ENCODE measurements at regions not wholly inside any gene's neighbourhood (a gene's known extent, or its start where the extent isn't known, plus 50 kb on each side); places are given as distances from the start of the nearest gene placed in this dataset.

- DNase-seq (ENCODE audit: low spot score): no peak
- TF ChIP-seq RXRB (CRISPR knock-in tag; IDR thresholded peaks at IDR 0.05; ENCODE audit: borderline replicate concordance) (no peak), ZBTB1 (CRISPR knock-in tag; IDR thresholded peaks at IDR 0.05; ENCODE audit: borderline replicate concordance) (no peak)
- no peaks in the 10 kb centered on the region for H3K9me3 ChIP-seq (ENCODE audit: low read length)
- BruUV-seq (replicated peaks): no TSS peak
- no peaks in the 10 kb centered on the region for H3K36me3 ChIP-seq (replicated peaks in 1 of 2; ENCODE audit: control insufficient read depth in 1 of 2, insufficient read depth in 2 of 2, low read length in 2 of 2)
- no peak overlapping the region for H3K9ac ChIP-seq (ENCODE audit: insufficient read depth, low read depth, low read length)
- no peaks in the 10 kb centered on the region; a peak in 1 of 5 replicates for H3K27me3 ChIP-seq (ENCODE audit: control insufficient read depth in 1 of 2, insufficient read depth in 2 of 2, low read length in 2 of 2)
- WGBS (ENCODE audit: low lambda C conversion rate): 69% methylated on average over 3 of the region's 3 CpGs
- intact Hi-C loops (cut with micrococcal nuclease; ENCODE audit: unreplicated experiment) (loop anchor here (5.0 kb wide), 1 partner anchor 42 kb away; no protein-coding TSS in a partner anchor), in situ Hi-C loops (cut with HindIII; ENCODE audit: extremely low pct_ligation_motif_present, low pct_unique_long_range_greater_than_20kb) (no loop called here)
- H3K4me1 ChIP-seq (ENCODE audit: insufficient read depth, low read length): peaks cover 28% of the 10 kb centered on the region
- POLR2A ChIA-PET: interaction anchor here (1.5 kb wide), 1 partner anchor 43 kb away, joined by 3 read pairs; no protein-coding TSS in a partner anchor
- ATAC-seq: no peak
- FAIRE-seq: no peak
- no peaks in the 10 kb centered on the region for H3K79me2 ChIP-seq (ENCODE audit: insufficient read depth, low read length)
- H3K4me3 ChIP-seq (replicated peaks in 1 of 3; ENCODE audit: insufficient read depth in 1 of 3, low read depth in 2 of 3, low read length in 3 of 3): no peak overlapping the region
- no peak overlapping the region for H3K4me2 ChIP-seq (ENCODE audit: low read depth, low read length)
- H2AFZ ChIP-seq (ENCODE audit: low read length): no peak overlapping the region
- H3K27ac ChIP-seq (ENCODE audit: extremely low read length, insufficient read depth, low read length): no peak overlapping the region
- no peaks in the 10 kb centered on the region for H4K20me1 ChIP-seq (ENCODE audit: insufficient read depth, low read length)
- CTCF ChIA-PET (ENCODE audit: low intra/inter-chr PET ratio, low total read pairs): no interaction called here
Observed at GRCh38 chr14:34374998-34375740, 86.9 kb downstream of the SPTSSA start.

DNA sequence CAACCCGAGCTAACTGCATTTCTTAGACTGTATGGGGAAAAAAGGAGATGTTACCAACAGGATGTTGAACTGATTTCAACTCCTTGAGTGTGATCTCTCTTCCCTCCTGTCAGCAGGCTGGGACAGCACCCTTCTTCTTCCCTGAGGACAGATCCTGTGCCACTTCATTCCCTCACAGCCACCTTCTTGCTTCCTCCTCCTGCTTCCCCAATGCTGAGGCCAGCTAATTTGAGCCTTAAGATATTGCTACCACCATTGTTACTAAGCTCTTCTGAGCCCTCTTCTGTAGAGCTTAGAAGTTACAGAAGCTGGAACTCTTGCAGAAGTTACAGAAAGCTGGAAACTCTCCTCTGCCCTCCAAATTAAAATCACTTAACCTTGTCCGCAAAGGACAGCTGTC, 88.8 kb downstream of the SPTSSA start:
- H3K4me1 ChIP-seq (ENCODE audit: insufficient read depth, low read length): peaks cover 26% of the 10 kb centered on the region
- intact Hi-C loops (cut with micrococcal nuclease; ENCODE audit: unreplicated experiment) (no loop called here), in situ Hi-C loops (cut with HindIII; ENCODE audit: extremely low pct_ligation_motif_present, low pct_unique_long_range_greater_than_20kb) (no loop called here)
- H3K27me3 ChIP-seq (ENCODE audit: control insufficient read depth in 1 of 2, insufficient read depth in 2 of 2, low read length in 2 of 2): no peaks in the 10 kb centered on the region; a peak in 1 of 5 replicates
- ATAC-seq: no peak; the same call in 2 of the 3 replicates
- ChIA-PET CTCF (ENCODE audit: low intra/inter-chr PET ratio, low total read pairs) (no interaction called here), POLR2A (interaction anchor here (1.2 to 1.7 kb wide), 2 partner anchors 79 to 88 kb away, joined by 5 read pairs; no protein-coding TSS in a partner anchor)
- BruUV-seq (replicated peaks): no TSS peak
- no peak overlapping the region for H3K9ac ChIP-seq (ENCODE audit: insufficient read depth, low read depth, low read length)
- H4K20me1 ChIP-seq (ENCODE audit: insufficient read depth, low read length): no peaks in the 10 kb centered on the region
- no peak overlapping the region for H3K4me3 ChIP-seq (replicated peaks in 1 of 3; ENCODE audit: insufficient read depth in 1 of 3, low read depth in 2 of 3, low read length in 3 of 3)
- no peak overlapping the region for H3K4me2 ChIP-seq (ENCODE audit: low read depth, low read length)
- 44% methylated on average over 2 of the region's 2 CpGs for WGBS (ENCODE audit: low lambda C conversion rate)
- no peaks in the 10 kb centered on the region for H3K79me2 ChIP-seq (ENCODE audit: insufficient read depth, low read length)
- no peak overlapping the region for H2AFZ ChIP-seq (ENCODE audit: low read length)
- no peaks in the 10 kb centered on the region for H3K36me3 ChIP-seq (replicated peaks in 1 of 2; ENCODE audit: control insufficient read depth in 1 of 2, insufficient read depth in 2 of 2, low read length in 2 of 2)
- FAIRE-seq: no peak
- H3K9me3 ChIP-seq (ENCODE audit: low read length): no peaks in the 10 kb centered on the region
- no peak for DNase-seq (ENCODE audit: low spot score)
- no peak overlapping the region for H3K27ac ChIP-seq (ENCODE audit: extremely low read length, insufficient read depth, low read length)
- TF ChIP-seq ZNF878 (CRISPR knock-in tag; IDR thresholded peaks at IDR 0.05) (no peak), ZNF749 (CRISPR knock-in tag; IDR thresholded peaks at IDR 0.05; ENCODE audit: borderline replicate concordance) (no peak), ZGPAT (CRISPR knock-in tag; IDR thresholded peaks at IDR 0.05) (no peak), ZBTB3 (CRISPR knock-in tag; IDR thresholded peaks at IDR 0.05; ENCODE audit: borderline replicate concordance, low read depth) (no peak), KIAA2018 (CRISPR knock-in tag; IDR thresholded peaks at IDR 0.05; ENCODE audit: borderline replicate concordance) (no peak)

All from HepG2 (cell line).